Liver (tissue), 8 donors: ENCODE measurements at regions not wholly inside any gene's neighbourhood (a gene's known extent, or its start where the extent isn't known, plus 50 kb on each side); places are given as distances from the start of the nearest gene placed in this dataset.

Experiments
- DNase-seq: peaks from one replicate; pipeline ENCODE4 v3.0.0-alpha.2; 2017; ENCODE audit warnings: low spot score
- H3K27ac ChIP-seq, 2 donors: one replicate each; pipeline ENCODE4 v1.7.0; 2013; ENCODE audit warnings: inconsistent platforms in 2 of 2, low read length in 2 of 2, control low read depth in 1 of 2, low read depth in 1 of 2, mild to moderate bottlenecking in 1 of 2
- H3K27me3 ChIP-seq, 4 donors: one replicate each; pipeline versions ENCODE4 v1.6.1 to v1.7.0; 2013; ENCODE audit warnings: low read length in 3 of 4, inconsistent platforms in 1 of 4, mild to moderate bottlenecking in 1 of 4, moderate library complexity in 1 of 4; ENCODE audit not compliant: control insufficient read depth in 4 of 4, insufficient read depth in 4 of 4
- H3K36me3 ChIP-seq, 4 donors: one replicate each; pipeline versions ENCODE4 v1.6.1 to v1.7.0; 2013; ENCODE audit warnings: low read length in 3 of 4, mild to moderate bottlenecking in 3 of 4, low read depth in 1 of 4, moderate library complexity in 1 of 4; ENCODE audit not compliant: control insufficient read depth in 4 of 4, insufficient read depth in 3 of 4
- H3K4me1 ChIP-seq, 4 donors: one replicate each; pipeline versions ENCODE4 v1.6.1 to v1.7.0; 2013; ENCODE audit warnings: low read length in 3 of 4, mild to moderate bottlenecking in 3 of 4, moderate library complexity in 1 of 4; ENCODE audit not compliant: control insufficient read depth in 4 of 4, insufficient read depth in 4 of 4
- H3K4me3 ChIP-seq, 3 donors: one replicate each; pipeline versions ENCODE4 v1.6.1 to v1.7.0; 2013; ENCODE audit warnings: low read length in 3 of 3, control low read depth in 1 of 3, low read depth in 1 of 3, mild to moderate bottlenecking in 1 of 3
- H3K9ac ChIP-seq, 2 donors: one replicate each; pipeline ENCODE4 v1.7.0; 2013; ENCODE audit warnings: low read length in 2 of 2, mild to moderate bottlenecking in 2 of 2, moderate library complexity in 2 of 2, control low read depth in 1 of 2, low read depth in 1 of 2
- H3K9me3 ChIP-seq, 4 donors: one replicate each; pipeline versions ENCODE4 v1.6.1 to v1.7.0; 2013; ENCODE audit warnings: low read length in 3 of 4; ENCODE audit not compliant: control insufficient read depth in 4 of 4
- ATF3 ChIP-seq: IDR thresholded peaks from 2 replicates; pipeline ENCODE4 v1.6.1; 2016; ENCODE audit warnings: antibody characterized with exemption
- EGR1 ChIP-seq, 2 donors: IDR thresholded peaks; 2 replicates each; pipeline ENCODE4 v1.6.1; 2016 to 2018; ENCODE audit warnings: antibody characterized with exemption in 2 of 2, low read depth in 2 of 2
- FOXA1 ChIP-seq: IDR thresholded peaks from 2 replicates; pipeline ENCODE4 v1.6.1; 2016; ENCODE audit warnings: antibody characterized with exemption
- FOXA2 ChIP-seq: IDR thresholded peaks from 2 replicates; pipeline ENCODE4 v1.6.1; 2016; ENCODE audit warnings: antibody characterized with exemption
- GABPA ChIP-seq, 2 donors: IDR thresholded peaks in 1 of 2; conservative IDR thresholded peaks in 1 of 2; 2 replicates each; pipeline ENCODE4 v1.6.1; 2016; ENCODE audit warnings: antibody characterized with exemption in 2 of 2, mild to moderate bottlenecking in 1 of 2, moderate library complexity in 1 of 2
- HNF4A ChIP-seq, 2 donors: conservative IDR thresholded peaks; 2 replicates each; pipeline ENCODE4 v1.6.1; 2016; ENCODE audit warnings: antibody characterized with exemption in 2 of 2, mild to moderate bottlenecking in 2 of 2
- HNF4G ChIP-seq: IDR thresholded peaks from 2 replicates; pipeline ENCODE4 v1.6.1; 2016; ENCODE audit warnings: antibody characterized with exemption
- JUND ChIP-seq, 2 donors: IDR thresholded peaks; 2 replicates each; pipeline ENCODE4 v1.6.1; 2016; ENCODE audit warnings: antibody characterized with exemption in 2 of 2
- NR2F2 ChIP-seq: IDR thresholded peaks from 2 replicates; pipeline ENCODE4 v1.6.1; 2016; ENCODE audit warnings: antibody characterized with exemption
- RAD21 ChIP-seq, 2 donors: IDR thresholded peaks; 2 replicates each; pipeline ENCODE4 v1.6.1; 2016; ENCODE audit warnings: antibody characterized with exemption in 2 of 2, mild to moderate bottlenecking in 2 of 2
- RXRA ChIP-seq, 2 donors: IDR thresholded peaks; 2 replicates each; pipeline ENCODE4 v1.6.1; 2017 to 2018; ENCODE audit warnings: antibody characterized with exemption in 2 of 2, mild to moderate bottlenecking in 1 of 2
- TAF1 ChIP-seq: conservative IDR thresholded peaks from 2 replicates; pipeline ENCODE4 v1.6.1; 2016; ENCODE audit warnings: antibody characterized with exemption, mild to moderate bottlenecking
- YY1 ChIP-seq: IDR thresholded peaks from 2 replicates; pipeline ENCODE4 v1.6.1; 2016; ENCODE audit warnings: antibody characterized with exemption, mild to moderate bottlenecking
- ZBTB33 ChIP-seq: IDR thresholded peaks from 2 replicates; pipeline ENCODE4 v1.6.1; 2016; ENCODE audit warnings: antibody characterized with exemption
- WGBS: extraction: QIAGEN DNeasy Blood & Tissue Kit; methylation state at CpG from one replicate; pipeline ENCODE4 v1.1.7; 2013; 5-methylcytosine and 5-hydroxymethylcytosine counted together
- TF ChIP-seq, protein P1 (sequence below): IDR thresholded peaks from 2 replicates; pipeline ENCODE4 v1.6.1; 2016; ENCODE audit warnings: antibody characterized with exemption
- TF ChIP-seq, protein P2 (sequence below): fragments of 150-350 bp; IDR thresholded peaks from 2 replicates; pipeline ENCODE4 v1.5.1; 2017; ENCODE audit warnings: improper control_type of control experiment, low read depth, low read length; ENCODE audit not compliant: missing input control
- TF ChIP-seq, protein P3 (sequence below): IDR thresholded peaks from 2 replicates; pipeline ENCODE4 v1.6.1; 2016; ENCODE audit warnings: antibody characterized with exemption, mild to moderate bottlenecking
- donor health status: healthy.
- donor health status: healthy.
- donor health status: healthy.
- donor health status: healthy.
- donor health status: healthy.

- WGBS, result 94% methylated on average over 4 of the region's 4 CpGs
- no peaks in the 10 kb centered on the region for H3K4me1 ChIP-seq
- H3K27me3 ChIP-seq, result no peaks in the 10 kb centered on the region
- DNase-seq, result no peak
- TF ChIP-seq JUND (IDR thresholded peaks at IDR 0.05), result no peak
- TF ChIP-seq ZBTB33, result no peak
- TF ChIP-seq GABPA (IDR thresholded peaks at IDR 0.05 in 1 of 2, conservative IDR thresholded peaks at IDR 0.05 in 1 of 2), result no peak
- no peak for TF ChIP-seq RXRA (IDR thresholded peaks at IDR 0.05)
- TF ChIP-seq, protein P1, sequence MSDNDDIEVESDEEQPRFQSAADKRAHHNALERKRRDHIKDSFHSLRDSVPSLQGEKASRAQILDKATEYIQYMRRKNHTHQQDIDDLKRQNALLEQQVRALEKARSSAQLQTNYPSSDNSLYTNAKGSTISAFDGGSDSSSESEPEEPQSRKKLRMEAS, result no peak
- TF ChIP-seq NR2F2, result no peak
- TF ChIP-seq YY1, result no peak
- TF ChIP-seq EGR1 (IDR thresholded peaks at IDR 0.05; ENCODE audit: low read depth in 2 of 2), result no peak
- TF ChIP-seq, protein P2, sequence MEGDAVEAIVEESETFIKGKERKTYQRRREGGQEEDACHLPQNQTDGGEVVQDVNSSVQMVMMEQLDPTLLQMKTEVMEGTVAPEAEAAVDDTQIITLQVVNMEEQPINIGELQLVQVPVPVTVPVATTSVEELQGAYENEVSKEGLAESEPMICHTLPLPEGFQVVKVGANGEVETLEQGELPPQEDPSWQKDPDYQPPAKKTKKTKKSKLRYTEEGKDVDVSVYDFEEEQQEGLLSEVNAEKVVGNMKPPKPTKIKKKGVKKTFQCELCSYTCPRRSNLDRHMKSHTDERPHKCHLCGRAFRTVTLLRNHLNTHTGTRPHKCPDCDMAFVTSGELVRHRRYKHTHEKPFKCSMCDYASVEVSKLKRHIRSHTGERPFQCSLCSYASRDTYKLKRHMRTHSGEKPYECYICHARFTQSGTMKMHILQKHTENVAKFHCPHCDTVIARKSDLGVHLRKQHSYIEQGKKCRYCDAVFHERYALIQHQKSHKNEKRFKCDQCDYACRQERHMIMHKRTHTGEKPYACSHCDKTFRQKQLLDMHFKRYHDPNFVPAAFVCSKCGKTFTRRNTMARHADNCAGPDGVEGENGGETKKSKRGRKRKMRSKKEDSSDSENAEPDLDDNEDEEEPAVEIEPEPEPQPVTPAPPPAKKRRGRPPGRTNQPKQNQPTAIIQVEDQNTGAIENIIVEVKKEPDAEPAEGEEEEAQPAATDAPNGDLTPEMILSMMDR, result no peak
- TF ChIP-seq FOXA2, result no peak
- TF ChIP-seq ATF3, result no peak
- TF ChIP-seq, protein P3, sequence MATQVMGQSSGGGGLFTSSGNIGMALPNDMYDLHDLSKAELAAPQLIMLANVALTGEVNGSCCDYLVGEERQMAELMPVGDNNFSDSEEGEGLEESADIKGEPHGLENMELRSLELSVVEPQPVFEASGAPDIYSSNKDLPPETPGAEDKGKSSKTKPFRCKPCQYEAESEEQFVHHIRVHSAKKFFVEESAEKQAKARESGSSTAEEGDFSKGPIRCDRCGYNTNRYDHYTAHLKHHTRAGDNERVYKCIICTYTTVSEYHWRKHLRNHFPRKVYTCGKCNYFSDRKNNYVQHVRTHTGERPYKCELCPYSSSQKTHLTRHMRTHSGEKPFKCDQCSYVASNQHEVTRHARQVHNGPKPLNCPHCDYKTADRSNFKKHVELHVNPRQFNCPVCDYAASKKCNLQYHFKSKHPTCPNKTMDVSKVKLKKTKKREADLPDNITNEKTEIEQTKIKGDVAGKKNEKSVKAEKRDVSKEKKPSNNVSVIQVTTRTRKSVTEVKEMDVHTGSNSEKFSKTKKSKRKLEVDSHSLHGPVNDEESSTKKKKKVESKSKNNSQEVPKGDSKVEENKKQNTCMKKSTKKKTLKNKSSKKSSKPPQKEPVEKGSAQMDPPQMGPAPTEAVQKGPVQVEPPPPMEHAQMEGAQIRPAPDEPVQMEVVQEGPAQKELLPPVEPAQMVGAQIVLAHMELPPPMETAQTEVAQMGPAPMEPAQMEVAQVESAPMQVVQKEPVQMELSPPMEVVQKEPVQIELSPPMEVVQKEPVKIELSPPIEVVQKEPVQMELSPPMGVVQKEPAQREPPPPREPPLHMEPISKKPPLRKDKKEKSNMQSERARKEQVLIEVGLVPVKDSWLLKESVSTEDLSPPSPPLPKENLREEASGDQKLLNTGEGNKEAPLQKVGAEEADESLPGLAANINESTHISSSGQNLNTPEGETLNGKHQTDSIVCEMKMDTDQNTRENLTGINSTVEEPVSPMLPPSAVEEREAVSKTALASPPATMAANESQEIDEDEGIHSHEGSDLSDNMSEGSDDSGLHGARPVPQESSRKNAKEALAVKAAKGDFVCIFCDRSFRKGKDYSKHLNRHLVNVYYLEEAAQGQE, result no peak
- TF ChIP-seq HNF4G, result no peak
- no peak for TF ChIP-seq FOXA1
- no peak for TF ChIP-seq RAD21 (IDR thresholded peaks at IDR 0.05)
- no peak for TF ChIP-seq TAF1
- H3K9me3 ChIP-seq, result no peaks in the 10 kb centered on the region
- H3K4me3 ChIP-seq, result no peak overlapping the region
- no peak overlapping the region for H3K27ac ChIP-seq
- H3K36me3 ChIP-seq, result no peaks in the 10 kb centered on the region
- no peak overlapping the region for H3K9ac ChIP-seq
Observed at GRCh38 chr13:40158757-40159156, 503.3 kb downstream of the COG6 start.

- DNase-seq, result no peak
- WGBS, result 88% methylated on average over 4 of the region's 4 CpGs
- Histone ChIP-seq H3K36me3 (no peaks in the 10 kb centered on the region), H3K9me3 (no peaks in the 10 kb centered on the region), H3K9ac (no peak overlapping the region), H3K4me1 (no peaks in the 10 kb centered on the region), H3K27ac (no peak overlapping the region), H3K27me3 (no peaks in the 10 kb centered on the region), H3K4me3 (no peak overlapping the region)
- TF ChIP-seq RAD21 (IDR thresholded peaks at IDR 0.05) (no peak), HNF4A (conservative IDR thresholded peaks at IDR 0.05) (no peak), ATF3 (no peak), HNF4G (no peak)
Observed at GRCh38 chr13:40159736-40160135, 504.3 kb downstream of the COG6 start.
